ENCODE measurements at regions not wholly inside any gene's neighbourhood (a gene's known extent, or its start where the extent isn't known, plus 50 kb on each side); places are given as distances from the start of the nearest gene placed in this dataset.

DNA sequence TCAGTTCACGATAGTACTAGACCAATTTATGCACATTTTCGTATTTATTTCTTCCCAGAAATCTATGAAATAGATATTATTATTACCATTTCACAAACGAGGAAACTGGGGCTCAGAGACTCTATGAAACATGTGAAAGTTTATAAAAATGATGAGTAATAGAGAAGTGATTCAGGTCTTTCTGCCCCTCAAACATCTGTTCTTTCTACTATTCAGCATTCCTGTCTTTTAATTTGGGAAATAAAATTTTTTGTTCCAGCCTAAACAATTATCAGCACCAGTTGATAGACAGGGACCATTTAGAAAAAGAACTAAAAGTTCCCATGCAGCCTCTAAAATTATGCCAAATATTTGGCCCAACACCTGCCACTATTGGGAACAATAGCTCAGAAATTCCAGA lies 585.1 kb downstream of the PTPRC start:
- Histone ChIP-seq H3K27ac (ENCODE audit: low read length) (no peak overlapping the region), H4K20me1 (ENCODE audit: insufficient read depth) (no peaks in the 10 kb centered on the region), H3K4me2 (ENCODE audit: low read length) (no peak overlapping the region), H3K79me2 (replicated peaks; ENCODE audit: insufficient read depth, low read length) (no peaks in the 10 kb centered on the region), H2AFZ (ENCODE audit: low read depth, low read length) (no peak overlapping the region), H3K4me3 (ENCODE audit: low read length) (no peak overlapping the region), H3K9ac (ENCODE audit: low read length) (no peak overlapping the region), H3K9me2 (ENCODE audit: insufficient read depth, low read length) (no peaks in the 10 kb centered on the region), H3K27me3 (ENCODE audit: insufficient read depth, low read depth, low read length) (no peaks in the 10 kb centered on the region), H3F3A (ENCODE audit: insufficient read depth, low read length, poor library complexity, severe bottlenecking) (no peaks in the 10 kb centered on the region), H3K36me3 (ENCODE audit: insufficient read depth, low read length) (no peaks in the 10 kb centered on the region), H3K9me3 (ENCODE audit: low read length) (no peaks in the 10 kb centered on the region)
- no peak for TF ChIP-seq POLR2AphosphoS5 (IDR thresholded peaks at IDR 0.05)
- no peak for TF ChIP-seq TAF1 (IDR thresholded peaks at IDR 0.05; ENCODE audit: low read depth)
- no peak for TF ChIP-seq EP300 (conservative IDR thresholded peaks at IDR 0.05; ENCODE audit: poor library complexity, severe bottlenecking)
- TF ChIP-seq EZH2 (IDR thresholded peaks at IDR 0.05; ENCODE audit: borderline replicate concordance, insufficient read depth, low read length, poor library complexity, severe bottlenecking) = no peak
- no peak for TF ChIP-seq RAD21 (conservative IDR thresholded peaks at IDR 0.05)
- TF ChIP-seq, protein P1, sequence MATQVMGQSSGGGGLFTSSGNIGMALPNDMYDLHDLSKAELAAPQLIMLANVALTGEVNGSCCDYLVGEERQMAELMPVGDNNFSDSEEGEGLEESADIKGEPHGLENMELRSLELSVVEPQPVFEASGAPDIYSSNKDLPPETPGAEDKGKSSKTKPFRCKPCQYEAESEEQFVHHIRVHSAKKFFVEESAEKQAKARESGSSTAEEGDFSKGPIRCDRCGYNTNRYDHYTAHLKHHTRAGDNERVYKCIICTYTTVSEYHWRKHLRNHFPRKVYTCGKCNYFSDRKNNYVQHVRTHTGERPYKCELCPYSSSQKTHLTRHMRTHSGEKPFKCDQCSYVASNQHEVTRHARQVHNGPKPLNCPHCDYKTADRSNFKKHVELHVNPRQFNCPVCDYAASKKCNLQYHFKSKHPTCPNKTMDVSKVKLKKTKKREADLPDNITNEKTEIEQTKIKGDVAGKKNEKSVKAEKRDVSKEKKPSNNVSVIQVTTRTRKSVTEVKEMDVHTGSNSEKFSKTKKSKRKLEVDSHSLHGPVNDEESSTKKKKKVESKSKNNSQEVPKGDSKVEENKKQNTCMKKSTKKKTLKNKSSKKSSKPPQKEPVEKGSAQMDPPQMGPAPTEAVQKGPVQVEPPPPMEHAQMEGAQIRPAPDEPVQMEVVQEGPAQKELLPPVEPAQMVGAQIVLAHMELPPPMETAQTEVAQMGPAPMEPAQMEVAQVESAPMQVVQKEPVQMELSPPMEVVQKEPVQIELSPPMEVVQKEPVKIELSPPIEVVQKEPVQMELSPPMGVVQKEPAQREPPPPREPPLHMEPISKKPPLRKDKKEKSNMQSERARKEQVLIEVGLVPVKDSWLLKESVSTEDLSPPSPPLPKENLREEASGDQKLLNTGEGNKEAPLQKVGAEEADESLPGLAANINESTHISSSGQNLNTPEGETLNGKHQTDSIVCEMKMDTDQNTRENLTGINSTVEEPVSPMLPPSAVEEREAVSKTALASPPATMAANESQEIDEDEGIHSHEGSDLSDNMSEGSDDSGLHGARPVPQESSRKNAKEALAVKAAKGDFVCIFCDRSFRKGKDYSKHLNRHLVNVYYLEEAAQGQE (IDR thresholded peaks at IDR 0.05; ENCODE audit: borderline replicate concordance) = no peak
- no peak for TF ChIP-seq MXI1 (conservative IDR thresholded peaks at IDR 0.05; ENCODE audit: poor library complexity, severe bottlenecking)
- TF ChIP-seq SMC3 (conservative IDR thresholded peaks at IDR 0.05; ENCODE audit: poor library complexity) = no peak
- no peak for TF ChIP-seq CTCF (IDR thresholded peaks at IDR 0.05; ENCODE audit: poor library complexity, severe bottlenecking)

GRCh38 chr1:199226163-199226562 lies 587.3 kb downstream of the PTPRC start:
- Histone ChIP-seq H3K27ac (ENCODE audit: low read length) (no peak overlapping the region), H3K27me3 (ENCODE audit: insufficient read depth, low read depth, low read length) (no peaks in the 10 kb centered on the region), H3K9me3 (ENCODE audit: low read length) (no peaks in the 10 kb centered on the region), H2AFZ (ENCODE audit: low read depth, low read length) (no peak overlapping the region), H3F3A (ENCODE audit: insufficient read depth, low read length, poor library complexity, severe bottlenecking) (no peaks in the 10 kb centered on the region), H3K9me2 (ENCODE audit: insufficient read depth, low read length) (no peaks in the 10 kb centered on the region), H3K4me3 (ENCODE audit: low read length) (no peak overlapping the region), H3K9ac (ENCODE audit: low read length) (no peak overlapping the region), H3K79me2 (replicated peaks; ENCODE audit: insufficient read depth, low read length) (no peaks in the 10 kb centered on the region), H4K20me1 (ENCODE audit: insufficient read depth) (no peaks in the 10 kb centered on the region), H3K4me2 (ENCODE audit: low read length) (no peak overlapping the region), H3K36me3 (ENCODE audit: insufficient read depth, low read length) (no peaks in the 10 kb centered on the region)
- TF ChIP-seq CTCF (IDR thresholded peaks at IDR 0.05; ENCODE audit: poor library complexity, severe bottlenecking) = no peak
- TF ChIP-seq, protein P1 (IDR thresholded peaks at IDR 0.05; ENCODE audit: borderline replicate concordance) = no peak
- TF ChIP-seq POLR2AphosphoS5 (IDR thresholded peaks at IDR 0.05) = no peak
- no peak for TF ChIP-seq SMC3 (conservative IDR thresholded peaks at IDR 0.05; ENCODE audit: poor library complexity)
- TF ChIP-seq TAF1 (IDR thresholded peaks at IDR 0.05; ENCODE audit: low read depth) = no peak
- no peak for TF ChIP-seq EP300 (conservative IDR thresholded peaks at IDR 0.05; ENCODE audit: poor library complexity, severe bottlenecking)
- no peak for TF ChIP-seq EZH2 (IDR thresholded peaks at IDR 0.05; ENCODE audit: borderline replicate concordance, insufficient read depth, low read length, poor library complexity, severe bottlenecking)
- no peak for TF ChIP-seq RAD21 (conservative IDR thresholded peaks at IDR 0.05)
- no peak for TF ChIP-seq MXI1 (conservative IDR thresholded peaks at IDR 0.05; ENCODE audit: poor library complexity, severe bottlenecking)

All from neural cell (in vitro differentiated cells).